Ammon's horn (tissue), 1 donor: ENCODE measurements at regions not wholly inside any gene's neighbourhood (a gene's known extent, or its start where the extent isn't known, plus 50 kb on each side); places are given as distances from the start of the nearest gene placed in this dataset.
"Not testable (repeated sequence)": the region's sequence is repeated elsewhere in the genome, so short reads cannot be mapped to it uniquely, and the experiment has no call there.

Experiments used
- DNase-seq: peaks from one replicate; pipeline ENCODE4 v3.0.0-alpha.2; 2016; ENCODE audit warnings: low spot score

DNA sequence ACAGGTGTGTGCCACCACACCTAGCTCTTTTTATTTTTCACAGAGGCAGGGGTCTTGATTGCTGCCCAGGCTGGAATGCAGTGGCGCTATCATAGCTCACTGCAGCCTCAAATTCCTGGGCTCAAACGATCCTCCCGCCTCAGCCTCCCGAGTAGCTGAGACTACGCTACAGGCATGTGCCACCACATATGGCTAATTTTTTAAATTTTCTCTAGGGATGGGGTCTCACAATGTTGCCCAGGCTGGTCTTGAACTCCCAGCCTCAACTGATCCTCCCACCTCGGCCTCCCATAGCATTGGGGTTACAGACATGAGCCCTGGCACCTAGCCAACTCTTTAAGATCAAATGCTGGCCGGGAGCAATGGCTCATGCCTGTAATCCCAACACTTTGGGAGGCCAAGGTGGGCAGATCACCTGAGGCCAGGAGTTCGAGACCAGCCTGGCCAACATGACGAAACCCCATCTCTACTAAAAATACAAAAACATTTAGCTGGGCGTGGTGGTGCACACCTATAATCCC is 50.6 kb upstream of the MYL10 start:
- DNase-seq: not testable (repeated sequence)

GRCh38 chr7:101680406-101681145 is 51.5 kb upstream of the MYL10 start:
- DNase-seq: no peak

- DNase-seq: peak; percentile 57
These were observed 52.3 kb upstream of the MYL10 start for GRCh38 chr7:101681170-101682007.

GRCh38 chr7:101684983-101685330 is 55.9 kb upstream of the MYL10 start:
- DNase-seq: no peak

DNA sequence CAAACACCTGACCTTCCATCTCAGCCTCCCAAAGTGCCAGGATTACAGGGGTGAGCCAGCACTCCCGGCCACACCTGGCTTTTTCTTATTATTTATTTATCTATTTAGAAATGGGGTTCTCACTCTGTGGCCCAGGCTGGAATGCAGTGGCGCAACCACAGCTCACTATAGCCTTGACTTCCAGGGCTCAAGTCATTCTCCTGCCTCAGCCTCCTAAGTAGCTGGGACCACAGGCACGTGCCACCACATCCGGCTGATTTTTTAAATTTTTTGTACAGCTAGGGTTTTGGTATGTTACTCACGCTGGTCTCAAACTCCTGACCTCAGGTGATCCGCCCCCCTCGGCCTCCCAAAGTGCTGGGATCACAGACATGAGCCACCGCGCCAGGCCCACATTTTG is 56.9 kb upstream of the MYL10 start:
- DNase-seq: no peak

DNA sequence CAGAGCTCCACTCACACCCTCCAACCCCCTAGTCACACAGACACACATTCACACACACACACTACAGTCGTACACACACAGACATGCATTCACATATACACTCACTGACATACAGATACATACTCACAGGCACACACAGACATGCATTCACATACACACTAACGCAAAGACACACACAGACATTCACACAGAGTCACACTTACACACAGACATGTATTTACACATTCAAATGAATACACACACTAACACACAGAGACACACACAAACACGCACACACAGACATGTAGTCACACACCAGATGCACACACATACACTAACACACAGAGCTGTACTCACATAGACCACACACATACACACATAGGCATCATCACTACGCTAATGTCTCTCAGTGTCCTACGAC is 58.0 kb upstream of the MYL10 start:
- DNase-seq: no peak

DNA sequence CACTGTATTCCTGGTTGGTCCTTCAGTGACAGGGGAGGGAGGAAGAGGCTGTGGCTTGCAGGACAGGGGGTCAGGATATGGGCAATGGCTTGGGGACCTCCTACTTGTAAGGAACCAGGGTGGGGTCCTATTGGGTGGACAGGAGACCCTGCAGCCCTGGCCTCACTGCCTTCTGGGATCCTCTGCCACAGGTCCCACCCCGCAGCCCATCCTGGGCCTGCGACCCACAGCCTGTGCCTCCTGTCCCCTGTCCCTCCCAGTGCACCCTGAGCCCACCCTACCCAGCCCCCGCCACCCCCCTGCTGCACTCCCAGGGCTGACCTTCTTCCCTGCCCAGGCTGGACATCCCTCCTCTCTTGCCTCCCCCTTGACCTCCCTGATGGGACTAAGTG is 58.7 kb upstream of the MYL10 start:
- DNase-seq: no peak

GRCh38 chr7:101688183-101688831 is 59.2 kb upstream of the MYL10 start:
- peak; percentile 57 for DNase-seq

- DNase-seq: no peak
These were observed 60.2 kb upstream of the MYL10 start for GRCh38 chr7:101688995-101689907.

- DNase-seq: no peak
These were observed 61.0 kb upstream of the MYL10 start for GRCh38 chr7:101690061-101690460.

DNA sequence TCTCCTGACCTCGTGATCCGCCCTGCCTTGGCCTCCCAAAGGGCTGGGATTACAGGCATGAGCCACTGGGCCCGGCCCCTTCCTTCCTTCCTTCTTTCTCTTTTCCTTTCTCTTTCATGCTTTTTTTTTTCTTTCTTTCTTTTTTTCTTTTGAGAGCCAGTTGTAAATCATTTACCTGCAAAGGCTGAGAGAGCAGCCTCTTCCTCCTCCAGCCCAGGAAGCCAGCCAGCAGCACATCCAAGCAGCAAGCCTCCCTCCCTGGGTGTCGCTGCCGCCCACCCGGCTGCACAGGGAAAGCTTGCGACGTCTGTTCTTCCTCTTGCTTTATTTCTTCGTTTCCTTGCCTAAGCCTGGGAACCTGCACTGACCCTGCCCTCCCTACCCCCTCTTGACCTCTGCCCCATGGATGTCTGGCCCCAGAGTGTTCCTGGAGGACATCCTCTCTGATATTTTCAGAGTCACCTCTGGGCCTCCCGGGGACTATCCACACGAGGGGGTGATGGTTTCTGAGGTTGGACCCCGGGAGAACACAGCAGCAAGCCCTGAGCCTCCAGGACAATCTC is 62.8 kb upstream of the MYL10 start:
- no peak for DNase-seq

DNA sequence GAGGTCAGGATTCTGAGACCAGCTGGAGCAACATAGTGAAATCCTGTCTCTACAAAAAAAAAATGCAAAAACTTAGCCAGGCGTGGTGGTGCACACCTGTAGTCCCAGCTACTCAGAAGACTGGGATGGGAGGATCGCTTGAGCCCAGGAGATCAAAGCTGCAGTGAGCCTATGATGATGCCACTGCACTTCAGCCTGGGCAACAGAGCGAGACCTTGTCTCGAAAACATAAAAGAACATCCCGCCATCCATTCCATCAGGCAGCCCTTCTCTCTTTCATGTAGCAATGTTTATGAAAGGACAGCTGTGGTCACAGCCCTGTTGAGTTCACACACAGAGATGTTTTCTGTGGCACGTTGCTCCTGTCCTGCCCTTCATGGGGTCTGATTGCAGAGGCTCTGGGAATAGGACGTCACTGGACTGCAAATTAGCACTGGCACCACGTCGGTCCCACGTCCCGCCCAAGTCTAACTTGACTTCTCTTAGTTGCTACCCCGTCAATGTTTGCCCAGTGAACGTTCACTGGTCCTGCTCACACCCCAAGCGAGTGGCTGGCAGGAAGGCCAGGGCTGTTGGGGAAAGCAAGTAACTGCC is 64.5 kb upstream of the MYL10 start:
- DNase-seq: no peak

DNA sequence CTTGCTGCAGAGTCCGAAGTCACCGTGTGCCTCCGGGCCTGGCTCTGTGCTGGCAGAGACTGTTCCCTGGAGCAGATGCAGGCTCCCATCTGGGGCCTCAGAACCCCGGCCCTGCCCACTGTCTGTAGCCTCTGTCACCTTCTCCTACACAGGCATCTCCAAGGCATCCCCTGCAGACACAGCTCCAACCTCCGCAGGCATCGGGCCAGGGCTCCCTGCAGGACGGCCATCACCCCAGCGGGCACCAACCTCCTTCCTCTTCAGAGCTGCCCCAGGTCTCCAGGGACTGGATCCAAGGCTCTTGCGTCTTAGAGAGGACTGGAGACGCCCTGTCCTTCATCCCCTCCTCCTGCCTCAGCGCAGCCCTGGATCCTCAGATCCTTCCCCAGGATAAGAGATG is 69.9 kb upstream of the MYL10 start:
- DNase-seq: no peak

DNA sequence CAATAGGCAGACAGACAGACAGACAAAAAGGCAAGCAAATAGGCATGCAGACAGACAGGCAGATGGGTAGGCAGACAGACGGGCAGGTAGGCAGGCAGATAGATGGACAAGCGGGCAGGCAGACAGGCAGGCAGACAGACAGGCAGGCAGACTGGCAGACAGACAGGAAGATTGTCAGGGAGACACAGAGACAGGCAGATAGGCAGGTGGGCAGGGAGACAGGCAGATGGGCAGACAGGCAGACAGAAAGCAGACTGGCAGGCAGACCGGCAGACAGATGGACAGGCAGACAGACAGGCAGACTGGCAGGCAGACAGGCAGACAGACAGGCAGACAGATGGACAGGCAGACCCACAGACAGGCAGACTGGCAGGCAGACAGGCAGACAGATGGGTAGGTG is 70.3 kb upstream of the MYL10 start:
- no peak for DNase-seq

DNA sequence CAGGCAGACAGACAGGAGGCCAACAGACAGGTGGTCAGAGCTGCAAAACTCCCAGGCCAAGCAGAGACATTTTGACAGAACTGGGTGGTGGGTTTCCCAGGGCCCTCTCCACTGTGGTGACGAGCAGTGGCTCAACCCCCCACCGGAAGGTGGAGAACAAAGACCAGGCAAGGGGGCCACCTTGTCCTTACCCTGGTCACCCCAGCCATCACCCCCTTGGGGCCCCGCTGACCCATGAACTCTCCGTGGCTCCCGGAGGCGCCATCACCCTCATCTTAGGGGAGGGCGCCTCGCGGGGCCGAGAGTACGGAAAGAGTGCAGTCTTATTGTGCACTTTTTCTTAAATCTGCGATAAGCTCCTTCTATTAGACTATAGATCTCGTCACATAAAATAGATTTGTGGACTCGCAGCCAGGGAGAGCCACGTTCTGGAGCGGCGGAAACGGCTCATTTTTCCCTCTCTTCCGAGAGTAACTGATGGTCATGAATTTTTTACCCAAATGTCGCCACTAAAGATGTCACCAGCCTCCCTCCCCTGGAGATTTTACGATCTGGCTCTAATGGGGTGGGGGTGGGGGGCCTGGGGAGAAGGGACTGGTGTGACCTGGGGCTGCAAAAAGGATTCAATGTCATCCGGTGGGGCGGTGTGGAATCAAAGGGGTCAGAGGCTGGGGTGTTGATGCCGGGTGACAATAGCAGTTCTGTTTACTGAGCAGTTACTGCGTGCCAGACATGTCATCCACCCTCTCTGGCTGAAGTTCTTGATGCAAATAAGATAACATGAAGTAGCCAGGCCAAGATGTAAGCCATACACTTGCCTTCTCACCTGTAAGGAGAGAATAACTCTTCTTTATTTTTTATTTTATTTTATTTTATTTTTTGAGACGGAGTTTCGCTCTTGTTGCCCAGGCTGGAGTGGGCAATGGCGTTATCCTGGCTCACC is 71.1 kb upstream of the MYL10 start:
- DNase-seq: no peak

DNA sequence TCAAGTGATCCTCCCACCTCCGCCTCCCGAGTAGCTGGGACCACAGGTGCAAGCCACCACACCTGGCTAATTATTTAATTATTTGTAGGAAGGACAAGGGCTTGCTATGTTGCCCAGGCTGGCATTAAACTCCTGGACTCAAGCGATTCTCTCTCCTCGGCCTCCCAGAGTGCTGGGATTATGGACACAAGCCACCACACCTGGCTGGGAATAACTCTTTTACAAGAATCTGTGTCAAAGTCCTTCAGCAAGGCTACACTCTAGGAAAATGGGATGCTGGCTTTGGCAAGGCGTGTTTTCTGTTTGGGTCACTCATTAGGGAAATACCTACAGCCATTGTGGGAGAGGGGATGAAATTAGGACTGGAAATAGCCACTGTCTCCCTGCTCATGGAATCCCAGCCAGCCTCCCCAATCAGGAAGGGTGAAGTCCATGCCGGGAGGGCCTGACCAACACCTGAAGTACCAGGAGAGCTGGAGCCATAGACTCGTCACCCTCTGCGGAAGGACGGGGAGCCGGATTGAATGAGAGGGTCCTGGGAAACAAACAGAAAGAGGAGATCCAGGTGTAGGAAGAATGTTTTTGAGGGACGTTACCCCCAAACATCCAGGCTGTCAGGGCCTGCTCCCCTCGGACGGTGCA is 72.2 kb upstream of the MYL10 start:
- no peak for DNase-seq

- no peak for DNase-seq
These were observed 73.3 kb upstream of the MYL10 start for GRCh38 chr7:101702362-101702850.

- DNase-seq: no peak
These were observed 76.2 kb upstream of the MYL10 start for GRCh38 chr7:101705331-101705730.

DNA sequence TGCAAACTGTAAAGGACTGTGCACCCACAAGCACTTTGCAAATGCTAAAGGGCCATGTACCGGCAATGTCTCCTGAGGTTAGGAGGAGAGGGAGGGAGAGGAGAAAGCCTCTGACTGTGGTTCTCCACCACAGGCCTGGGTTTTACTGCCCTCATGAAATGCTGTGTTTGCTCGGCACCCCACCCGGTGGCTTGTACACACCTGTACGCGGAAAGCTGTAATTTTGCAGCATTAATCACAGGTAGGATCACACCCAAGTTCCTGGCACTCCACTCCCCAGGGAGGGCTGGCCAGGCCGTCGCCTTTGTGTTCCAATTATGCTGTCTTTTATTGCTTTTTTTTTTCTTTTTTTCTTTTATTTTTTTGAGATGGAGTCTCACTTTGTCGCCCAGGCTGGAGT is 78.5 kb upstream of the MYL10 start:
- no peak for DNase-seq
